Stomach (tissue), 4 donors: ENCODE measurements at regions not wholly inside any gene's neighbourhood (a gene's known extent, or its start where the extent isn't known, plus 50 kb on each side); places are given as distances from the start of the nearest gene placed in this dataset.

ENCODE experiments used
- EP300 ChIP-seq: sonication (generic); formaldehyde crosslinking; IDR thresholded peaks from one replicate; pipeline ENCODE4 v1.6.1; 2017; ENCODE audit warnings: antibody characterized with exemption
- POLR2A ChIP-seq, 4 donors: fragments of 450-650 bp; IDR thresholded peaks; one replicate each; pipeline ENCODE4 v1.6.1; 2016; ENCODE audit warnings: antibody characterized with exemption in 4 of 4, control low read depth in 2 of 4, mild to moderate bottlenecking in 1 of 4, moderate library complexity in 1 of 4
- POLR2AphosphoS5 ChIP-seq, 3 donors: sonication (generic); formaldehyde crosslinking; IDR thresholded peaks; one replicate each; pipeline ENCODE4 v1.6.1; 2016; ENCODE audit warnings: antibody characterized with exemption in 3 of 3
- TF ChIP-seq, protein P1 (sequence below), 7 experiments: fragments of 450-650 bp in 4 of 7; fragments of 200-600 bp in 3 of 7; sonication (generic) in 3 of 7; IDR thresholded peaks; one replicate each; pipeline ENCODE4 v1.5.1; 2016 to 2019; ENCODE audit warnings: antibody characterized with exemption in 7 of 7, control low read depth in 2 of 7, mild to moderate bottlenecking in 1 of 7

GRCh38 chr10:120012566-120012965 lies 120.0 kb downstream of the SEC23IP start:
- TF ChIP-seq, protein P1, sequence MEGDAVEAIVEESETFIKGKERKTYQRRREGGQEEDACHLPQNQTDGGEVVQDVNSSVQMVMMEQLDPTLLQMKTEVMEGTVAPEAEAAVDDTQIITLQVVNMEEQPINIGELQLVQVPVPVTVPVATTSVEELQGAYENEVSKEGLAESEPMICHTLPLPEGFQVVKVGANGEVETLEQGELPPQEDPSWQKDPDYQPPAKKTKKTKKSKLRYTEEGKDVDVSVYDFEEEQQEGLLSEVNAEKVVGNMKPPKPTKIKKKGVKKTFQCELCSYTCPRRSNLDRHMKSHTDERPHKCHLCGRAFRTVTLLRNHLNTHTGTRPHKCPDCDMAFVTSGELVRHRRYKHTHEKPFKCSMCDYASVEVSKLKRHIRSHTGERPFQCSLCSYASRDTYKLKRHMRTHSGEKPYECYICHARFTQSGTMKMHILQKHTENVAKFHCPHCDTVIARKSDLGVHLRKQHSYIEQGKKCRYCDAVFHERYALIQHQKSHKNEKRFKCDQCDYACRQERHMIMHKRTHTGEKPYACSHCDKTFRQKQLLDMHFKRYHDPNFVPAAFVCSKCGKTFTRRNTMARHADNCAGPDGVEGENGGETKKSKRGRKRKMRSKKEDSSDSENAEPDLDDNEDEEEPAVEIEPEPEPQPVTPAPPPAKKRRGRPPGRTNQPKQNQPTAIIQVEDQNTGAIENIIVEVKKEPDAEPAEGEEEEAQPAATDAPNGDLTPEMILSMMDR (IDR thresholded peaks at IDR 0.05) = no peak
- no peak for TF ChIP-seq POLR2A (IDR thresholded peaks at IDR 0.05)
- TF ChIP-seq EP300 = no peak
- no peak for TF ChIP-seq POLR2AphosphoS5 (IDR thresholded peaks at IDR 0.05)
